HG02973 (cell line): ENCODE measurements at regions not wholly inside any gene's neighbourhood (a gene's known extent, or its start where the extent isn't known, plus 50 kb on each side); places are given as distances from the start of the nearest gene placed in this dataset.

ENCODE experiments used
- ATAC-seq: cut with Tn5 transposase; IDR thresholded peaks from one replicate; pipeline ENCODE4 v1.9.1; 2021; ENCODE audit warnings: moderate library complexity; ENCODE audit not compliant: unreplicated experiment

- no peak for ATAC-seq
Measured at GRCh38 chr18:73478191-73478590, 610.4 kb upstream of the NETO1 start.

GRCh38 chr18:73476031-73476430 lies 608.2 kb upstream of the NETO1 start:
- ATAC-seq: no peak

- no peak for ATAC-seq
Measured at GRCh38 chr18:73462092-73462491, 594.3 kb upstream of the NETO1 start.

GRCh38 chr18:73461780-73462059 lies 593.9 kb upstream of the NETO1 start:
- ATAC-seq: no peak

GRCh38 chr18:73461038-73461779 lies 593.4 kb upstream of the NETO1 start:
- ATAC-seq: no peak

GRCh38 chr18:73458186-73458964 lies 590.6 kb upstream of the NETO1 start:
- ATAC-seq: no peak

- no peak for ATAC-seq
Measured at GRCh38 chr18:73456643-73457042, 588.9 kb upstream of the NETO1 start.

GRCh38 chr18:73452866-73453265 lies 585.1 kb upstream of the NETO1 start:
- no peak for ATAC-seq

GRCh38 chr18:73446502-73446901 lies 578.7 kb upstream of the NETO1 start:
- ATAC-seq: no peak

- ATAC-seq: no peak
Measured at GRCh38 chr18:73431620-73432019, 563.8 kb upstream of the NETO1 start.

GRCh38 chr18:73421010-73421409 lies 553.2 kb upstream of the NETO1 start:
- ATAC-seq: no peak

- ATAC-seq: no peak
Measured at GRCh38 chr18:73419531-73419930, 551.7 kb upstream of the NETO1 start.

- ATAC-seq: no peak
Measured at GRCh38 chr18:73414598-73414997, 546.8 kb upstream of the NETO1 start.

- no peak for ATAC-seq
Measured at GRCh38 chr18:73414069-73414468, 546.3 kb upstream of the NETO1 start.

GRCh38 chr18:73409242-73409641 lies 541.5 kb upstream of the NETO1 start:
- ATAC-seq: no peak

- no peak for ATAC-seq
Measured at GRCh38 chr18:73408469-73408868, 540.7 kb upstream of the NETO1 start.

- no peak for ATAC-seq
Measured at GRCh38 chr18:73407506-73407905, 539.7 kb upstream of the NETO1 start.

- no peak for ATAC-seq
Measured at GRCh38 chr18:73384246-73384645, 516.5 kb upstream of the NETO1 start.

- ATAC-seq: no peak
Measured at GRCh38 chr18:73381699-73382036, 513.9 kb upstream of the NETO1 start.

GRCh38 chr18:73381016-73381698 lies 513.4 kb upstream of the NETO1 start:
- ATAC-seq: no peak

- ATAC-seq: no peak
Measured at GRCh38 chr18:73366713-73367112, 498.9 kb upstream of the NETO1 start.

- no peak for ATAC-seq
Measured at GRCh38 chr18:73365018-73365417, 497.2 kb upstream of the NETO1 start.
